Osteocyte (in vitro differentiated cells): ENCODE measurements at regions not wholly inside any gene's neighbourhood (a gene's known extent, or its start where the extent isn't known, plus 50 kb on each side); places are given as distances from the start of the nearest gene placed in this dataset.

Experiments
- DNase-seq: peaks from one replicate; pipeline ENCODE4 v3.0.0; 2021; ENCODE audit warnings: mixed read lengths; ENCODE audit not compliant: unreplicated experiment; ENCODE audit errors: extremely low spot score
- H3K27ac Mint-ChIP-seq: one replicate; pipeline ENCODE4 v1.8.0; 2021; ENCODE audit warnings: mild to moderate bottlenecking, mixed read lengths; ENCODE audit not compliant: unreplicated experiment
- H3K27me3 Mint-ChIP-seq: one replicate; pipeline ENCODE4 v1.8.0; 2021; ENCODE audit warnings: mixed read lengths; ENCODE audit not compliant: unreplicated experiment
- H3K36me3 Mint-ChIP-seq: one replicate; pipeline ENCODE4 v1.8.0; 2021; ENCODE audit warnings: mixed read lengths; ENCODE audit not compliant: unreplicated experiment
- H3K4me1 Mint-ChIP-seq: one replicate; pipeline ENCODE4 v1.8.0; 2021; ENCODE audit warnings: mixed read lengths; ENCODE audit not compliant: unreplicated experiment
- H3K4me3 Mint-ChIP-seq: one replicate; pipeline ENCODE4 v1.8.0; 2021; ENCODE audit warnings: mild to moderate bottlenecking, moderate library complexity, mixed read lengths; ENCODE audit not compliant: unreplicated experiment
- H3K9me3 Mint-ChIP-seq: one replicate; pipeline ENCODE4 v1.8.0; 2021; ENCODE audit warnings: mixed read lengths; ENCODE audit not compliant: unreplicated experiment
- CTCF ChIP-seq: fragments of 200-600 bp; sonication (generic); IDR thresholded peaks from 2 replicates; pipeline ENCODE4 v1.5.0; 2021; ENCODE audit warnings: antibody characterized with exemption, mild to moderate bottlenecking, moderate library complexity

- no peak for DNase-seq
- Mint-ChIP-seq H3K9me3 (no peaks in the 10 kb centered on the region), H3K27ac (no peak overlapping the region), H3K4me1 (no peaks in the 10 kb centered on the region), H3K36me3 (no peaks in the 10 kb centered on the region), H3K27me3 (no peaks in the 10 kb centered on the region), H3K4me3 (no peak overlapping the region)
- no peak for TF ChIP-seq CTCF
Measured at GRCh38 chr4:115729739-115730266, 616.4 kb upstream of the NDST4 start.

- H3K27me3 Mint-ChIP-seq, result no peaks in the 10 kb centered on the region
- DNase-seq, result no peak
- TF ChIP-seq CTCF, result no peak
- no peak overlapping the region for H3K4me3 Mint-ChIP-seq
- H3K9me3 Mint-ChIP-seq, result no peaks in the 10 kb centered on the region
- H3K36me3 Mint-ChIP-seq, result no peaks in the 10 kb centered on the region
- no peaks in the 10 kb centered on the region for H3K4me1 Mint-ChIP-seq
- no peak overlapping the region for H3K27ac Mint-ChIP-seq
Measured at GRCh38 chr4:115723621-115724020, 610.2 kb upstream of the NDST4 start.

DNA sequence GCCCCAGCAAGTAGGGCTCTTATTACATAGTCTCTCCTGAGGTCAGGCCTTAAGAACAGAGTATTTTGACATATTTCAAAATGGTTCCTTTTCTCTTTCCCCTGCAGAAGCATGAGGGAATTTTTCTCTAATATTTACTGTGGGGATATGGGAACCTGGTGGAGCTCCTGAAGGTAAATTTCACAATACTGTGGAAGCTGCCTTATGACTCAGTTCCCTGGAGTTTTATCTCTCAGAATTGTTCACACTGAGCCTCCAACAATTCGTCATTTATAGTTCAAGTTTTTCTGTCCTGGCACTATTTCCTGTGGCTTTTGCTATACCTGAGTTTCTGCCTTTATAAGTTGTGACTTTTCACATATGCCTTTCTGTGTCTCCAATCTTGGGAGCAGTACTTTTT lies 607.2 kb upstream of the NDST4 start:
- no peak overlapping the region for H3K27ac Mint-ChIP-seq
- no peaks in the 10 kb centered on the region for H3K9me3 Mint-ChIP-seq
- no peaks in the 10 kb centered on the region for H3K36me3 Mint-ChIP-seq
- H3K4me1 Mint-ChIP-seq, result no peaks in the 10 kb centered on the region
- no peak for DNase-seq
- TF ChIP-seq CTCF, result no peak
- H3K27me3 Mint-ChIP-seq, result no peaks in the 10 kb centered on the region
- no peak overlapping the region for H3K4me3 Mint-ChIP-seq

GRCh38 chr4:115711575-115711974 lies 598.2 kb upstream of the NDST4 start:
- H3K27ac Mint-ChIP-seq, result no peak overlapping the region
- no peaks in the 10 kb centered on the region for H3K4me1 Mint-ChIP-seq
- TF ChIP-seq CTCF, result no peak
- no peaks in the 10 kb centered on the region for H3K36me3 Mint-ChIP-seq
- H3K9me3 Mint-ChIP-seq, result no peaks in the 10 kb centered on the region
- H3K27me3 Mint-ChIP-seq, result peaks cover 3% of the 10 kb centered on the region
- H3K4me3 Mint-ChIP-seq, result no peak overlapping the region
- DNase-seq, result no peak

DNA sequence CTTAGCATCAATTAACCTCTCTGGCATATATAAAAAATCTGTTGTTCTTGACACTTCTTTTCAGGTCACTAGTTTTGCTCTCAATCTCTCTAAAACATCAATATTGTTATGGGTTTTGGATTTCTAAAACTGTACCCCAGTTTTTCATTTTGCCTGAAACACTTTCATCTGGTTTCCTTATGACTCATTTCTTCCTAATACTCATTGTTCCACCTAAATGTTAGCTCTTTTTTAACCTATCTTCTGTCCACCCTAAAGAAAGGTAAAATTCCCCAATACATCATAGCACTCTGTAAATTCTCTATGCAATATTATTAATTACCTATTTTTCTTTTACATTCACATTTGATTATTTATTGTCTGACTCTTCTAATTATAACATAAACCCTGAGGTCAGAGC lies 575.5 kb upstream of the NDST4 start:
- Mint-ChIP-seq H3K4me1 (no peaks in the 10 kb centered on the region), H3K27me3 (no peaks in the 10 kb centered on the region), H3K9me3 (peaks cover 6% of the 10 kb centered on the region)

More for the DNA sequence above, 575.5 kb upstream of the NDST4 start:
- no peak overlapping the region for H3K27ac Mint-ChIP-seq
- TF ChIP-seq CTCF, result no peak
- no peak for DNase-seq
- H3K4me3 Mint-ChIP-seq, result no peak overlapping the region
- H3K36me3 Mint-ChIP-seq, result no peaks in the 10 kb centered on the region
